OCI-LY3 (cell line): ENCODE measurements at regions not wholly inside any gene's neighbourhood (a gene's known extent, or its start where the extent isn't known, plus 50 kb on each side); places are given as distances from the start of the nearest gene placed in this dataset.

Experiments used
- CTCF ChIP-seq: fragments of 200-600, 300-600 bp; sonication (generic); IDR thresholded peaks from 2 replicates; pipeline ENCODE4 v1.5.1; 2014; ENCODE audit warnings: antibody characterized with exemption, low read length, low read depth
- EZH2phosphoT487 ChIP-seq: fragments of 200-600 bp; shearing (Covaris generic); IDR thresholded peaks from 2 replicates; pipeline ENCODE4 v1.6.1; 2018; ENCODE audit warnings: antibody characterized with exemption, mixed run types, low read depth

GRCh38 chr16:9371713-9372448, 280.4 kb downstream of the HAPSTR1 start:
- TF ChIP-seq CTCF (no peak), EZH2phosphoT487 (no peak)
